ENCODE measurements at regions not wholly inside any gene's neighbourhood (a gene's known extent, or its start where the extent isn't known, plus 50 kb on each side); places are given as distances from the start of the nearest gene placed in this dataset.

- Histone ChIP-seq H3F3A (ENCODE audit: control insufficient read depth, insufficient read depth) (peaks cover 9% of the 10 kb centered on the region), H3K4me3 (ENCODE audit: low read length) (peak overlapping the region; percentile 96), H3K9me2 (replicated peaks; ENCODE audit: control insufficient read depth, low read length) (no peaks in the 10 kb centered on the region), H3K4me2 (ENCODE audit: low read length) (peak overlapping the region; percentile 98), H3K9me3 (ENCODE audit: control insufficient read depth, insufficient read depth, low read length) (no peaks in the 10 kb centered on the region), H3K27me3 (ENCODE audit: control insufficient read depth, low read length) (peaks cover 34% of the 10 kb centered on the region), H3K27ac (ENCODE audit: low read depth, low read length) (no peak overlapping the region), H3K36me3 (ENCODE audit: control insufficient read depth, low read length) (no peaks in the 10 kb centered on the region), H4K20me1 (ENCODE audit: control insufficient read depth, insufficient read depth, low read depth, low read length) (no peaks in the 10 kb centered on the region), H3K4me1 (ENCODE audit: control insufficient read depth, low read length) (peaks cover 32% of the 10 kb centered on the region), H3K79me2 (ENCODE audit: control insufficient read depth, low read length) (no peaks in the 10 kb centered on the region)
- TF ChIP-seq EZH2phosphoT487 (IDR thresholded peaks at IDR 0.05; ENCODE audit: borderline replicate concordance, low read length) (no peak), CTCF (IDR thresholded peaks at IDR 0.05; ENCODE audit: low read depth, low read length, poor library complexity, severe bottlenecking) (no peak)
These were observed 108.6 kb upstream of the DOCK9 start for GRCh38 chr13:99086267-99087097.

- Histone ChIP-seq H4K20me1 (ENCODE audit: control insufficient read depth, insufficient read depth, low read depth, low read length) (no peaks in the 10 kb centered on the region), H3F3A (ENCODE audit: control insufficient read depth, insufficient read depth) (peaks cover 9% of the 10 kb centered on the region), H3K79me2 (ENCODE audit: control insufficient read depth, low read length) (no peaks in the 10 kb centered on the region), H3K4me2 (ENCODE audit: low read length) (peak overlapping the region; percentile 98), H3K9me2 (replicated peaks; ENCODE audit: control insufficient read depth, low read length) (no peaks in the 10 kb centered on the region), H3K4me1 (ENCODE audit: control insufficient read depth, low read length) (peaks cover 32% of the 10 kb centered on the region), H3K27ac (ENCODE audit: low read depth, low read length) (peak overlapping the region; percentile 25; the same call in 1 of the 2 replicates), H3K9me3 (ENCODE audit: control insufficient read depth, insufficient read depth, low read length) (no peaks in the 10 kb centered on the region), H3K27me3 (ENCODE audit: control insufficient read depth, low read length) (peaks cover 39% of the 10 kb centered on the region), H3K4me3 (ENCODE audit: low read length) (peak overlapping the region; percentile 96), H3K36me3 (ENCODE audit: control insufficient read depth, low read length) (no peaks in the 10 kb centered on the region)
- TF ChIP-seq EZH2phosphoT487 (IDR thresholded peaks at IDR 0.05; ENCODE audit: borderline replicate concordance, low read length): no peak
- no peak for TF ChIP-seq CTCF (IDR thresholded peaks at IDR 0.05; ENCODE audit: low read depth, low read length, poor library complexity, severe bottlenecking)
These were observed 109.5 kb upstream of the DOCK9 start for GRCh38 chr13:99087098-99087953.

GRCh38 chr13:99087954-99088491 is 110.2 kb upstream of the DOCK9 start:
- H3K4me1 ChIP-seq (ENCODE audit: control insufficient read depth, low read length): peaks cover 32% of the 10 kb centered on the region
- no peaks in the 10 kb centered on the region for H3K36me3 ChIP-seq (ENCODE audit: control insufficient read depth, low read length)
- no peaks in the 10 kb centered on the region for H3K79me2 ChIP-seq (ENCODE audit: control insufficient read depth, low read length)
- H3F3A ChIP-seq (ENCODE audit: control insufficient read depth, insufficient read depth): peaks cover 9% of the 10 kb centered on the region
- H3K4me2 ChIP-seq (ENCODE audit: low read length): peak overlapping the region; percentile 98
- H3K9me2 ChIP-seq (replicated peaks; ENCODE audit: control insufficient read depth, low read length): no peaks in the 10 kb centered on the region
- peaks cover 39% of the 10 kb centered on the region for H3K27me3 ChIP-seq (ENCODE audit: control insufficient read depth, low read length)
- H4K20me1 ChIP-seq (ENCODE audit: control insufficient read depth, insufficient read depth, low read depth, low read length): no peaks in the 10 kb centered on the region
- no peaks in the 10 kb centered on the region for H3K9me3 ChIP-seq (ENCODE audit: control insufficient read depth, insufficient read depth, low read length)
- TF ChIP-seq EZH2phosphoT487 (IDR thresholded peaks at IDR 0.05; ENCODE audit: borderline replicate concordance, low read length): no peak
- TF ChIP-seq CTCF (IDR thresholded peaks at IDR 0.05; ENCODE audit: low read depth, low read length, poor library complexity, severe bottlenecking): no peak
- peak overlapping the region; percentile 25; the same call in 1 of the 2 replicates for H3K27ac ChIP-seq (ENCODE audit: low read depth, low read length)
- peak overlapping the region; percentile 96 for H3K4me3 ChIP-seq (ENCODE audit: low read length)
